ENCODE measurements at regions not wholly inside any gene's neighbourhood (a gene's known extent, or its start where the extent isn't known, plus 50 kb on each side); places are given as distances from the start of the nearest gene placed in this dataset.
A peak's percentile ranks its signal among the peaks of the same experiment; 100 is the strongest.

DNA sequence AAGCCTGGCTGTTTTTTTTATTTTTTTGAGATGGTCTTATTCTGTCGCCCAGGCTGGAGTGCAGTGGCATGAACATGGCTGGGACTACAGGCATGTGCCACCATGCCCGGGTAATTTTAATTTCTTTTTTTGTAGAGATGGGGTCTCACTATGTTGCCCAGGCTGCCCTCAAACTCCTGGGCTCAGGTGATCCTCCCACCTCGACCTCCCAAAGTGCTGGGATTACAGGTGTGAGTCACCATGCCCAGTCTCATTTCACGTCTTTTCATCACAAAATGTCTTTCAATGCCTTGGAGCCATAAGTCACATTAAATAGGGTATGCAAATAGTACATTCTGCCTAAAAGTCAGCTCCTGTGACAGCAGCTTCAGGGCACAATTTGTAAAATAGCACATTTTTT, 52.8 kb downstream of the SOX2 start:
- DNase-seq = no peak
- Histone ChIP-seq H3K36me3 (replicated peaks) (no peaks in the 10 kb centered on the region), H3K4me3 (ENCODE audit: low read depth, low read length) (no peak overlapping the region), H3K27me3 (replicated peaks) (no peaks in the 10 kb centered on the region), H3K27ac (no peak overlapping the region)
- TF ChIP-seq, protein P1, sequence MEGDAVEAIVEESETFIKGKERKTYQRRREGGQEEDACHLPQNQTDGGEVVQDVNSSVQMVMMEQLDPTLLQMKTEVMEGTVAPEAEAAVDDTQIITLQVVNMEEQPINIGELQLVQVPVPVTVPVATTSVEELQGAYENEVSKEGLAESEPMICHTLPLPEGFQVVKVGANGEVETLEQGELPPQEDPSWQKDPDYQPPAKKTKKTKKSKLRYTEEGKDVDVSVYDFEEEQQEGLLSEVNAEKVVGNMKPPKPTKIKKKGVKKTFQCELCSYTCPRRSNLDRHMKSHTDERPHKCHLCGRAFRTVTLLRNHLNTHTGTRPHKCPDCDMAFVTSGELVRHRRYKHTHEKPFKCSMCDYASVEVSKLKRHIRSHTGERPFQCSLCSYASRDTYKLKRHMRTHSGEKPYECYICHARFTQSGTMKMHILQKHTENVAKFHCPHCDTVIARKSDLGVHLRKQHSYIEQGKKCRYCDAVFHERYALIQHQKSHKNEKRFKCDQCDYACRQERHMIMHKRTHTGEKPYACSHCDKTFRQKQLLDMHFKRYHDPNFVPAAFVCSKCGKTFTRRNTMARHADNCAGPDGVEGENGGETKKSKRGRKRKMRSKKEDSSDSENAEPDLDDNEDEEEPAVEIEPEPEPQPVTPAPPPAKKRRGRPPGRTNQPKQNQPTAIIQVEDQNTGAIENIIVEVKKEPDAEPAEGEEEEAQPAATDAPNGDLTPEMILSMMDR (IDR thresholded peaks at IDR 0.05; ENCODE audit: low read depth, low read length, missing control alignments) = no peak
- in situ Hi-C loops (cut with HindIII; ENCODE audit: low pct_ligation_motif_present, low sequenced_read_pairs) = no loop called here

GRCh38 chr3:181770296-181770695, 58.6 kb downstream of the SOX2 start:
- H3K27me3 ChIP-seq (replicated peaks) = no peaks in the 10 kb centered on the region
- no peak overlapping the region for H3K4me3 ChIP-seq (ENCODE audit: low read depth, low read length)
- TF ChIP-seq, protein P1 (IDR thresholded peaks at IDR 0.05; ENCODE audit: low read depth, low read length, missing control alignments) = no peak
- no peak overlapping the region for H3K27ac ChIP-seq
- no peaks in the 10 kb centered on the region for H3K36me3 ChIP-seq (replicated peaks)
- in situ Hi-C loops (cut with HindIII; ENCODE audit: low pct_ligation_motif_present, low sequenced_read_pairs) = no loop called here
- no peak for DNase-seq

DNA sequence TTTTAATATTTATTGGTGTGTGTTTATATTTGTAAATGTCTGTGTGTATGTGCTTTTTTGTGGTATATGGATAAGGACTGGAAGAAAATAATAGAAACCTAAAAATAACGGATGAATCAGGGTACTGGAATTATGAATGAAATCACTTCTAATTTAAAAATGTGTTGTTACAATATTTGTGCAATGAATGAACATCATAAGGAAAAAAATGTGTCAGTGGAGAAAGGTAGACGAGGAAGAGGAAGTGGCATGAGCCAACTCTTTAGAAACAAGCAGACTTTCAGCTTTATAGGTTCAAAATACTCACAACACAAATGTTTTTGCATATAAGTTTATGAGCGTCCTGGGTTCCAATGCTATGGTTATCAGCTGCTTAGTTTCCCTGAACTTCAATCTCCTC, 59.4 kb downstream of the SOX2 start:
- Histone ChIP-seq H3K36me3 (replicated peaks) (no peaks in the 10 kb centered on the region), H3K27me3 (replicated peaks) (no peaks in the 10 kb centered on the region), H3K27ac (no peak overlapping the region), H3K4me3 (ENCODE audit: low read depth, low read length) (no peak overlapping the region)
- TF ChIP-seq, protein P1 (IDR thresholded peaks at IDR 0.05; ENCODE audit: low read depth, low read length, missing control alignments) = no peak
- in situ Hi-C loops (cut with HindIII; ENCODE audit: low pct_ligation_motif_present, low sequenced_read_pairs) = no loop called here
- no peak for DNase-seq

DNA sequence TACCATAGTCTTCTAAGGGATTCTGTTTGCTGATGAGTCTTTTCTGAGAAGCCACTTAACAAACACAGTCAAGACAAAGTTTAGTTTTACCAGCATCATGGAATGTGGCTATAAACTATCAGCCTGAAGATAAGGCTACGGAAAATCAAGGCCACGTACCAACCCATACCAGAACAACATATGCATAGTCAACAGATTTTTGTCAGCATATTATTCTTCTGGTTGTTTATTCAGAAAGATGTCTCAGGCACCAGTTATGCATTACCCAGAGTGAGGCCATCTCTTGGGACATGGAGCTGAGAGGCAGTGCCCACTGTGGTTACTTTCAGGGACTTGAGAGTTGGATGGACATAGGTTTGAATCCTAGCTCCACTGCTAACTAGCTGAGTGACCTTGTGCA, 60.4 kb downstream of the SOX2 start:
- TF ChIP-seq, protein P1 (IDR thresholded peaks at IDR 0.05; ENCODE audit: low read depth, low read length, missing control alignments) = no peak
- in situ Hi-C loops (cut with HindIII; ENCODE audit: low pct_ligation_motif_present, low sequenced_read_pairs) = no loop called here
- Histone ChIP-seq H3K27me3 (replicated peaks) (no peaks in the 10 kb centered on the region), H3K36me3 (replicated peaks) (no peaks in the 10 kb centered on the region), H3K27ac (no peak overlapping the region), H3K4me3 (ENCODE audit: low read depth, low read length) (no peak overlapping the region)
- no peak for DNase-seq

DNA sequence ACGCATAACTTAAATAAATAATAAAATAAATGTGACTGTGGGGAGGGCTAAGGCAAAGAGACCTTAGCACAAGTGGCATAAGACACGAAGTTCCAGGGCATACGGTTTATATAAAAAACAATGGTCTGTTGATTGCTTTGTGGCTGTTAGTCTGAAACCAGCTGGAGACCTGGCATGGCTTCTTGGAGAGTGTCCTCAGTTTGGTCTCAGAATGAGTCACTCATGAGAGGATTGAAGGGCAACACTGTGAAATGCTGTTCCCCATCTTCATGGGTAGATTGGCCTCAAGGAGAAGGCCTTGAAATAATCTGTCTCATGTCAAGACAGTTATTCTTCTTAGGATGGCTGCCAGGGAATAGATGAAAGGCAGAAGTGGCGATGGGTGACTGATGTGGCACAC, 62.2 kb downstream of the SOX2 start:
- in situ Hi-C loops (cut with HindIII; ENCODE audit: low pct_ligation_motif_present, low sequenced_read_pairs) = no loop called here
- Histone ChIP-seq H3K36me3 (replicated peaks) (no peaks in the 10 kb centered on the region), H3K27ac (no peak overlapping the region), H3K4me3 (ENCODE audit: low read depth, low read length) (no peak overlapping the region), H3K27me3 (replicated peaks) (no peaks in the 10 kb centered on the region)
- TF ChIP-seq, protein P1 (IDR thresholded peaks at IDR 0.05; ENCODE audit: low read depth, low read length, missing control alignments) = no peak
- DNase-seq = no peak

GRCh38 chr3:181782306-181782954, 70.7 kb downstream of the SOX2 start:
- H3K36me3 ChIP-seq (replicated peaks) = no peaks in the 10 kb centered on the region
- TF ChIP-seq, protein P1 (IDR thresholded peaks at IDR 0.05; ENCODE audit: low read depth, low read length, missing control alignments) = no peak
- no peak overlapping the region for H3K4me3 ChIP-seq (ENCODE audit: low read depth, low read length)
- in situ Hi-C loops (cut with HindIII; ENCODE audit: low pct_ligation_motif_present, low sequenced_read_pairs) = no loop called here
- no peaks in the 10 kb centered on the region for H3K27me3 ChIP-seq (replicated peaks)
- DNase-seq = peak; percentile 1
- no peak overlapping the region for H3K27ac ChIP-seq
